HUES6 (cell line): ENCODE measurements at regions not wholly inside any gene's neighbourhood (a gene's known extent, or its start where the extent isn't known, plus 50 kb on each side); places are given as distances from the start of the nearest gene placed in this dataset.

ENCODE experiments used
- H3K27ac ChIP-seq: 2 replicates; pipeline ENCODE4 v1.7.0; 2013; ENCODE audit warnings: low read depth, mild to moderate bottlenecking, low read length, inconsistent platforms
- H3K27me3 ChIP-seq: 2 replicates; pipeline ENCODE4 v1.6.1; 2013; ENCODE audit warnings: low read length; ENCODE audit not compliant: control insufficient read depth, insufficient read depth
- H3K36me3 ChIP-seq: 2 replicates; pipeline ENCODE4 v1.6.1; 2013; ENCODE audit warnings: low read length; ENCODE audit not compliant: control insufficient read depth, insufficient read depth
- H3K4me1 ChIP-seq: 2 replicates; pipeline ENCODE4 v1.6.1; 2013; ENCODE audit warnings: low read length; ENCODE audit not compliant: control insufficient read depth, insufficient read depth
- H3K4me3 ChIP-seq: 2 replicates; pipeline ENCODE4 v1.5.1; 2013; ENCODE audit warnings: low read depth, low read length
- H3K9ac ChIP-seq: one replicate; pipeline ENCODE4 v1.6.1; 2013; ENCODE audit warnings: mild to moderate bottlenecking, low read length
- H3K9me3 ChIP-seq: 2 replicates; pipeline ENCODE4 v1.6.1; 2013; ENCODE audit warnings: low read depth, low read length; ENCODE audit not compliant: control insufficient read depth, insufficient read depth

- Histone ChIP-seq H3K9me3 (no peaks in the 10 kb centered on the region), H3K27me3 (no peaks in the 10 kb centered on the region), H3K4me3 (no peak overlapping the region), H3K4me1 (no peaks in the 10 kb centered on the region), H3K36me3 (no peaks in the 10 kb centered on the region), H3K9ac (no peak overlapping the region), H3K27ac (no peak overlapping the region)
Measured at GRCh38 chr3:28646435-28646834, 297.8 kb upstream of the AZI2 start.

GRCh38 chr3:28649266-28649665 lies 300.6 kb upstream of the AZI2 start:
- Histone ChIP-seq H3K4me1 (no peaks in the 10 kb centered on the region), H3K36me3 (no peaks in the 10 kb centered on the region), H3K27ac (no peak overlapping the region), H3K27me3 (no peaks in the 10 kb centered on the region), H3K9ac (no peak overlapping the region), H3K4me3 (no peak overlapping the region), H3K9me3 (no peaks in the 10 kb centered on the region)

GRCh38 chr3:28651159-28651558 lies 302.5 kb upstream of the AZI2 start:
- no peak overlapping the region for H3K27ac ChIP-seq
- no peaks in the 10 kb centered on the region for H3K4me1 ChIP-seq

GRCh38 chr3:28664123-28664522 lies 315.5 kb upstream of the AZI2 start:
- Histone ChIP-seq H3K36me3 (no peaks in the 10 kb centered on the region), H3K9me3 (no peaks in the 10 kb centered on the region), H3K27me3 (no peaks in the 10 kb centered on the region), H3K4me1 (no peaks in the 10 kb centered on the region), H3K4me3 (no peak overlapping the region), H3K9ac (no peak overlapping the region), H3K27ac (no peak overlapping the region)

More at GRCh38 chr3:28651159-28651558, 302.5 kb upstream of the AZI2 start:
- no peak overlapping the region for H3K9ac ChIP-seq
- H3K27me3 ChIP-seq: no peaks in the 10 kb centered on the region
- H3K36me3 ChIP-seq: no peaks in the 10 kb centered on the region
- H3K4me3 ChIP-seq: no peak overlapping the region
- no peaks in the 10 kb centered on the region for H3K9me3 ChIP-seq

GRCh38 chr3:28667646-28668621 lies 319.3 kb upstream of the AZI2 start:
- H3K4me3 ChIP-seq: no peak overlapping the region
- no peak overlapping the region for H3K9ac ChIP-seq
- no peaks in the 10 kb centered on the region for H3K36me3 ChIP-seq
- H3K27me3 ChIP-seq: no peaks in the 10 kb centered on the region
- H3K4me1 ChIP-seq: no peaks in the 10 kb centered on the region; the same call in 1 of the 2 replicates
- no peaks in the 10 kb centered on the region for H3K9me3 ChIP-seq
- H3K27ac ChIP-seq: no peak overlapping the region

- Histone ChIP-seq H3K27ac (no peak overlapping the region), H3K9me3 (no peaks in the 10 kb centered on the region), H3K27me3 (no peaks in the 10 kb centered on the region), H3K4me3 (no peak overlapping the region), H3K4me1 (peaks cover 4% of the 10 kb centered on the region; the same call in 1 of the 2 replicates), H3K9ac (no peak overlapping the region), H3K36me3 (no peaks in the 10 kb centered on the region)
Measured at GRCh38 chr3:28669870-28670269, 321.2 kb upstream of the AZI2 start.

- no peak overlapping the region for H3K27ac ChIP-seq
- H3K9me3 ChIP-seq: no peaks in the 10 kb centered on the region
Measured at GRCh38 chr3:28672406-28672805, 323.8 kb upstream of the AZI2 start.

GRCh38 chr3:28673446-28673845 lies 324.8 kb upstream of the AZI2 start:
- no peak overlapping the region for H3K9ac ChIP-seq
- no peaks in the 10 kb centered on the region for H3K9me3 ChIP-seq
- no peaks in the 10 kb centered on the region for H3K27me3 ChIP-seq
- H3K4me1 ChIP-seq: peaks cover 4% of the 10 kb centered on the region; the same call in 1 of the 2 replicates
- no peak overlapping the region for H3K27ac ChIP-seq
- no peaks in the 10 kb centered on the region for H3K36me3 ChIP-seq
- no peak overlapping the region for H3K4me3 ChIP-seq

More at GRCh38 chr3:28672406-28672805, 323.8 kb upstream of the AZI2 start:
- no peak overlapping the region for H3K4me3 ChIP-seq
- H3K36me3 ChIP-seq: no peaks in the 10 kb centered on the region
- H3K27me3 ChIP-seq: no peaks in the 10 kb centered on the region
- no peak overlapping the region for H3K9ac ChIP-seq
- H3K4me1 ChIP-seq: peaks cover 4% of the 10 kb centered on the region; the same call in 1 of the 2 replicates

- Histone ChIP-seq H3K4me1 (peaks cover 4% of the 10 kb centered on the region; the same call in 1 of the 2 replicates), H3K27ac (no peak overlapping the region), H3K27me3 (no peaks in the 10 kb centered on the region)
Measured at GRCh38 chr3:28674212-28674611, 325.6 kb upstream of the AZI2 start.

GRCh38 chr3:28677581-28677980 lies 329.0 kb upstream of the AZI2 start:
- Histone ChIP-seq H3K27me3 (no peaks in the 10 kb centered on the region), H3K4me3 (no peak overlapping the region), H3K9ac (no peak overlapping the region), H3K36me3 (no peaks in the 10 kb centered on the region), H3K4me1 (peaks cover 17% of the 10 kb centered on the region), H3K9me3 (no peaks in the 10 kb centered on the region), H3K27ac (no peak overlapping the region)

More at GRCh38 chr3:28674212-28674611, 325.6 kb upstream of the AZI2 start:
- H3K4me3 ChIP-seq: no peak overlapping the region
- no peaks in the 10 kb centered on the region for H3K9me3 ChIP-seq
- no peaks in the 10 kb centered on the region for H3K36me3 ChIP-seq
- no peak overlapping the region for H3K9ac ChIP-seq

GRCh38 chr3:28678086-28678485 lies 329.5 kb upstream of the AZI2 start:
- peaks cover 17% of the 10 kb centered on the region for H3K4me1 ChIP-seq
- no peak overlapping the region for H3K27ac ChIP-seq
- H3K9ac ChIP-seq: no peak overlapping the region
- H3K27me3 ChIP-seq: no peaks in the 10 kb centered on the region
- H3K9me3 ChIP-seq: no peaks in the 10 kb centered on the region
- H3K36me3 ChIP-seq: no peaks in the 10 kb centered on the region
- no peak overlapping the region for H3K4me3 ChIP-seq
